Cardiac muscle cell (in vitro differentiated cells and primary cell): ENCODE measurements at regions not wholly inside any gene's neighbourhood (a gene's known extent, or its start where the extent isn't known, plus 50 kb on each side); places are given as distances from the start of the nearest gene placed in this dataset.

Experiments
- DNase-seq, 2 donors: peaks; one replicate each; pipeline versions ENCODE4 v3.0.0 to v3.0.0-alpha.2; 2010 to 2017; ENCODE audit warnings: low read depth in 1 of 2, low spot score in 1 of 2
- H3K27ac ChIP-seq: fragments of 200-600 bp; sonication (generic); 2 replicates; pipeline ENCODE4 v1.5.1; 2016
- H3K27me3 ChIP-seq: fragments of 200-600 bp; sonication (generic); 2 replicates; pipeline ENCODE4 v1.6.0; 2016; ENCODE audit warnings: control low read depth
- H3K36me3 ChIP-seq: fragments of 200-600 bp; sonication (generic); 2 replicates; pipeline ENCODE4 v1.5.1; 2016; ENCODE audit warnings: control low read depth
- H3K4me1 ChIP-seq: fragments of 200-600 bp; sonication (generic); 2 replicates; pipeline ENCODE4 v1.8.1; 2017; ENCODE audit warnings: low read depth, mild to moderate bottlenecking, mixed run types
- H3K4me3 ChIP-seq: fragments of 200-600 bp; sonication (generic); 2 replicates; pipeline ENCODE4 v1.5.1; 2016; ENCODE audit warnings: mild to moderate bottlenecking
- H3K9me3 ChIP-seq: fragments of 200-600 bp; sonication (generic); 2 replicates; pipeline ENCODE4 v1.5.1; 2017; ENCODE audit warnings: low read depth, mild to moderate bottlenecking, control low read depth
- CTCF ChIP-seq: IDR thresholded peaks from 2 replicates; pipeline ENCODE4 v1.5.1; 2012; ENCODE audit warnings: low read depth, mild to moderate bottlenecking, low read length

DNA sequence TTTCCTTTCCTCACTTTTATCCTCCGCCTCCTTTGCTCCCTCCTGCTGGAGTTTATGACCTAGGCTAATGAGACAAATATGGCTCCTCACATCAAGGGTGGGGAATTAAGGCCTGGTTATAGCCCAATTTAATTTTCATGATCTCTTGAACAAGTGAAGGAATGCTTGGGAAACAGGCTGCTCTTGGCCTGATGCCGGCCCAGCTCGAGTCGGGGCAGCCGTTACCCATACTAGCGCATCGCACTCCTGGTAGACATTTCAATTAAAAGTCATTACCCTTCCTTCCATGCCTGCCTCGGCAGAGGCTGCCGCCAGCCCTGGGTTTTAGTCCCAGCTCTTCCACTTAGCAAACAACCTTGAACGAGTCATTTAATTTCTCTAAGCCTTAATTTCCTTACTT lies 425.7 kb downstream of the TMEM38B start:
- no peak for TF ChIP-seq CTCF
- Histone ChIP-seq H3K36me3 (no peaks in the 10 kb centered on the region), H3K27me3 (no peaks in the 10 kb centered on the region), H3K4me3 (no peak overlapping the region), H3K27ac (no peak overlapping the region), H3K4me1 (peaks cover 4% of the 10 kb centered on the region), H3K9me3 (no peaks in the 10 kb centered on the region)
- no peak for DNase-seq

DNA sequence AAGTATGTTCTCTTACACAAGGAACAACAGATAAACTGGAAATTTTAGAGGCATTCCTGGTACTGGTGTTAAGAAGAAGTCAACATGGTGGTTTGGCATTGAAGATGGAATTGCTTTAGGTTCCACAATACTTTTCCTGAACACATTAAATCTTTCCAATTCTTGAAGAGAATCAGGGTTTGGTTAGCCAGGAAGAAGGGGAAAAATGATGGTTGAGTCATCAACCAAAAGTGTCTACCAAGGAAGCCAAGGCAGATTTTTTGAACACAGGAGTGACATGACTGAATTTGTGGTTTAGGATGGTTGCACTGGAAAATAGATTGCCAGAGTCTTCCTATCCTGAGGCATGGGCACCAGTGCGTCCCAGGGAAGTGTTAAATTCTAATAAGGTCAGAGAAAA lies 433.4 kb downstream of the TMEM38B start:
- no peak for DNase-seq
- no peaks in the 10 kb centered on the region for H3K36me3 ChIP-seq
- H3K27me3 ChIP-seq = no peaks in the 10 kb centered on the region
- no peaks in the 10 kb centered on the region for H3K9me3 ChIP-seq
- H3K4me1 ChIP-seq = peaks cover 7% of the 10 kb centered on the region
- no peak for TF ChIP-seq CTCF
- H3K4me3 ChIP-seq = no peak overlapping the region
- H3K27ac ChIP-seq = no peak overlapping the region

- H3K27me3 ChIP-seq = no peaks in the 10 kb centered on the region
- no peaks in the 10 kb centered on the region for H3K36me3 ChIP-seq
- no peak overlapping the region for H3K27ac ChIP-seq
- peaks cover 19% of the 10 kb centered on the region for H3K4me1 ChIP-seq
- no peak for DNase-seq
- no peak for TF ChIP-seq CTCF
- no peak overlapping the region for H3K4me3 ChIP-seq
- no peaks in the 10 kb centered on the region for H3K9me3 ChIP-seq
Measured at GRCh38 chr9:106130374-106130773, 436.0 kb downstream of the TMEM38B start.

GRCh38 chr9:106143781-106144180 lies 449.4 kb downstream of the TMEM38B start:
- H3K36me3 ChIP-seq = no peaks in the 10 kb centered on the region
- H3K4me3 ChIP-seq = no peak overlapping the region
- H3K27me3 ChIP-seq = no peaks in the 10 kb centered on the region
- no peak for DNase-seq
- H3K27ac ChIP-seq = no peak overlapping the region
- no peaks in the 10 kb centered on the region for H3K9me3 ChIP-seq
- no peak for TF ChIP-seq CTCF
- H3K4me1 ChIP-seq = no peaks in the 10 kb centered on the region

- no peaks in the 10 kb centered on the region for H3K9me3 ChIP-seq
Measured at GRCh38 chr9:106146066-106146840, 451.9 kb downstream of the TMEM38B start.

More at GRCh38 chr9:106146066-106146840, 451.9 kb downstream of the TMEM38B start:
- TF ChIP-seq CTCF = no peak
- no peak for DNase-seq
- H3K36me3 ChIP-seq = no peaks in the 10 kb centered on the region
- H3K27me3 ChIP-seq = no peaks in the 10 kb centered on the region
- H3K4me3 ChIP-seq = no peak overlapping the region
- no peaks in the 10 kb centered on the region for H3K4me1 ChIP-seq
- H3K27ac ChIP-seq = no peak overlapping the region
